GM12875 (cell line): ENCODE measurements at regions not wholly inside any gene's neighbourhood (a gene's known extent, or its start where the extent isn't known, plus 50 kb on each side); places are given as distances from the start of the nearest gene placed in this dataset.

ENCODE experiments used
- H3K4me3 ChIP-seq: one replicate; pipeline ENCODE4 v1.5.1; 2011; ENCODE audit warnings: low read depth, low read length, control low read depth
- TF ChIP-seq, protein P1 (sequence below): IDR thresholded peaks from 2 replicates; pipeline ENCODE4 v1.5.1; 2011; ENCODE audit warnings: low read depth, mild to moderate bottlenecking, control low read depth, inconsistent platforms, low read length, moderate library complexity, borderline replicate concordance; ENCODE audit not compliant: insufficient read depth

DNA sequence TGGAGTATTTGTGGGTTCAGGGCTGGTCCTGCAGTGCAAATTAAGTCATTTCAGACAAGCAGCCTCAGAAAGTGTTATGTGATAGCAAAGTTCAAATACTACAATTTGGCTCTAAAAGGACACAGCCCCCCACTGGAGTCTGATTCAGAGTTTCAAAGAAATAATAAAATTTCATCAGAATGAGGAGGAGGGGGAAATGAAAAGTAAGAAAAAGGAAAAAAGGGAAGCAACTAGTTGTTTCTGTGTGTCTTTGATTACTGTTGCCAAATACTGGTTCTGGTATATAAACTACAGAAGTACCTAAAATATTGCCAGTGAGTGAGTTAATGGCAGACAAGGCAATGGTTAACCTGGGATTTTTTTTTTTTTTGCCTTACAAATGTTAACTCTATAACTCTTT, 773.9 kb downstream of the BCL11A start:
- no peak overlapping the region for H3K4me3 ChIP-seq
- TF ChIP-seq, protein P1, sequence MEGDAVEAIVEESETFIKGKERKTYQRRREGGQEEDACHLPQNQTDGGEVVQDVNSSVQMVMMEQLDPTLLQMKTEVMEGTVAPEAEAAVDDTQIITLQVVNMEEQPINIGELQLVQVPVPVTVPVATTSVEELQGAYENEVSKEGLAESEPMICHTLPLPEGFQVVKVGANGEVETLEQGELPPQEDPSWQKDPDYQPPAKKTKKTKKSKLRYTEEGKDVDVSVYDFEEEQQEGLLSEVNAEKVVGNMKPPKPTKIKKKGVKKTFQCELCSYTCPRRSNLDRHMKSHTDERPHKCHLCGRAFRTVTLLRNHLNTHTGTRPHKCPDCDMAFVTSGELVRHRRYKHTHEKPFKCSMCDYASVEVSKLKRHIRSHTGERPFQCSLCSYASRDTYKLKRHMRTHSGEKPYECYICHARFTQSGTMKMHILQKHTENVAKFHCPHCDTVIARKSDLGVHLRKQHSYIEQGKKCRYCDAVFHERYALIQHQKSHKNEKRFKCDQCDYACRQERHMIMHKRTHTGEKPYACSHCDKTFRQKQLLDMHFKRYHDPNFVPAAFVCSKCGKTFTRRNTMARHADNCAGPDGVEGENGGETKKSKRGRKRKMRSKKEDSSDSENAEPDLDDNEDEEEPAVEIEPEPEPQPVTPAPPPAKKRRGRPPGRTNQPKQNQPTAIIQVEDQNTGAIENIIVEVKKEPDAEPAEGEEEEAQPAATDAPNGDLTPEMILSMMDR, result no peak

DNA sequence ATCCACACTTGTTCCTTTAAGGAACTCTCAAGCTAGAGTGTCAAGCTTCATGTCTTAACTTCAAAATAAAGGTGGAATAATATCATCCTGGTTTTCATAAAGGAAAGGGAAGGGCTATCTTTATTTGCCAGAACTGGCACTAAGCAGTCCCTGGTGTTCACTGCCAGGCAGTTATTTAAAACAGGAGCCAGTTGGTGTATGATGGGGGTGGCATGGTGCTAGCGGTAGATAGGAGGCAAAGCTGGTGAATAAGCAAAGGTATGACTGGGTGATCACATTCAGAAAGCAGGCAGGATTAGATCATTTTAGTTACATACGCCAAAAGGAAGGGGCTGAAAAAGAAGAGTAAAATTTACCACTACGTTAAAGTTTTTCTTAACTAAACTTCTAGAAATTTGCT, 776.3 kb downstream of the BCL11A start:
- TF ChIP-seq, protein P1, result no peak
- H3K4me3 ChIP-seq, result no peak overlapping the region

DNA sequence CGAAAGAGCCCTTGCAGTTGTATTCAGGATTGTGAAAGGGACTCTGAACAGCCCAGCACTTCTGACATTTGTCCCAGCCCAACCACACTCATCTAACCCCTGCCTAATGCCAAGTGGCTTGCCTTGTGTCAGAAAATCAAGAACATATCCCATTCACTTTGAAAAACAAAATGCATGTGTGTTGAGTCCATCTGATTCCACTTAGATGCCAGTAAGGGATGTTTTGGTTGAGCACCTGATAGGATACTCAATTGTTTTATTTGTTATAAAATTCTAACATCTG, 776.8 kb downstream of the BCL11A start:
- TF ChIP-seq, protein P1, result no peak
- no peak overlapping the region for H3K4me3 ChIP-seq

DNA sequence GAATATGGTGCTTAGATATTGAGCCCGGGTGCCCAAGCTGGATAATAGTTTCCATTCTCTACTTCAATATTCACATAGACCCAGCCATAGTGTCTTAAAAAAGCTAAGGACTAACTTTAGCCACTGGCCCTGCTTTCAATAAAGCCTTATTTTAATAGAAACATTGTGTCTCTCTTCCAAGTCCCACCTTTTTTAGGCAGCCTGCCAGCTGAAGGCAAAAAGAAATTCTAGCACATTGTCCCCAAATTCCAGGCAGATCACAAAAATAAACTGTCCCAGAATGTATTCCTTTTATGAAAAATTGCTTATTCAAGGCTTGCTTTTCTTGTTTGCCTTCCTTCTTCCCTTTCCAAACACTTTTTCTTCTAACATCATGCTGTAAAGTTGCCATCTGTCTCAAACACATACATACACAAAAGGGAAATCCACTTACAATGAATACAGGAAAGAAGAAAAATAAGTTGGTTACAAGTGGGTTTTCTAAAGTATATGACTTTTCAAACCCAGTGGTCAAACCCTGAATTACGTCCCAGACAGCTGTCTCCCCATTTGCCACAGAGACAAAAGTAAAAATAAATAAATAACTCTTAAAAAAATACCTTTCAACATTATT, 778.5 kb downstream of the BCL11A start:
- TF ChIP-seq, protein P1, result no peak

DNA sequence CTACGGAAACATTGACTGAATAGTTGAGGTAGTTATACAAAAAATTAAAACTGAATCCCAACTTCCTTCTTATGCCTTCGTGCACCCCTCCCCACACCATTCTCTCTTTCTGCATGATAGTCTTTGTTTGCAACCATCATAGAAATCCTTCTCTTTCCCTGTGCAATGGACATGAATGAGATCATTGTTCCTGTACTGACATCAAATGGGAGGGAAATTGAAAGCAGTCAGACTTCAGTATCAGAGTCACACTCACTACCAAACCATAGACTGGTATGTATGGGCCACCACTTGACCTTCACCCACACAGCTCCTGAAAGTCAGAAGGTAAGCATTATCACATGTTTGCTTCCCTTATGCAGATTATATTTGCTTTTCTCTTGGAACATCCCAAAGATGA, 782.8 kb downstream of the BCL11A start:
- no peak overlapping the region for H3K4me3 ChIP-seq
- TF ChIP-seq, protein P1, result no peak

More for the DNA sequence above, 778.5 kb downstream of the BCL11A start:
- no peak overlapping the region for H3K4me3 ChIP-seq

DNA sequence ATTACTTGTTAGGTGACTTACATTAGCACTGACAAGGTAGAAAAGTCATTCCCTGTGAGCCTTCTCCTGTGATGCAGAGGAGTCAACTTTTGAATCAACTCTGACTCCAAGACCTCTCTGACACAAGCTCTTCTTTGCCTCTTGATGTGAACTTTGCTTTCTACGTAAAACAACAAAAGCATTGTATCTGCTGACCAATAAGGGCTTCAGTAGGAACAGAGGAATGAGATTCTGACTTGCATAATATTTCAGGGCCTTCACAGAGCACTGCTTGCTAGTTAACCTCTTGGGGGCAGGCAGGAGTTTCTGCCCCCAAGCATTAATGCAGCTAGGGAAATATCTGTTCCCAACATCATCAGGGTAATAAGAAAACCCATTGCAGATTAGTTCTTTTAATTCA, 791.5 kb downstream of the BCL11A start:
- TF ChIP-seq, protein P1, result no peak
- no peak overlapping the region for H3K4me3 ChIP-seq

DNA sequence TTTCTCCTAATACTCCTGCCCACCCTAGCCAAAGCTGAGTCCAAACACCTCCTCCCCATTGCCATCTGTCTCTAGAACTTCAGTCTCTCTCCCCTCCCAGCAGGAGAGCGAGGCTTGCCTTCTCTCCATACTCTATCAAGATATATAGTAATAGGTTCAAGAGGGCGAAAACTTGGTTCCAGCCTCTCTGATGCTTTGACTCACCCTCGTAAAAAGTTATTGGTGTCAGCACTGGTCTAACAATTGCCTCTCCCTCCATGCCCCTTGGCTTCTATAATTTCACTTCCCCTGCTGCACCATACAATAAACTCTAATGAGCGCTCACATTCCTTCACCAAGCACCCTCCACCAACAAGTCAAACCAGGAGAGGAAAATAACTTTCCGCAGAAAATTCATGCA, 797.3 kb downstream of the BCL11A start:
- TF ChIP-seq, protein P1, result no peak
- H3K4me3 ChIP-seq, result no peak overlapping the region
